22Rv1 (cell line): ENCODE measurements at regions not wholly inside any gene's neighbourhood (a gene's known extent, or its start where the extent isn't known, plus 50 kb on each side); places are given as distances from the start of the nearest gene placed in this dataset.

Experiments
- ZFX ChIP-seq: fragments of 450-650 bp; IDR thresholded peaks from 2 replicates; pipeline ENCODE4 v1.6.1; 2017; ENCODE audit warnings: antibody characterized with exemption, borderline replicate concordance
- TF ChIP-seq, protein P1 (sequence below): fragments of 450-650 bp; IDR thresholded peaks from 2 replicates; pipeline ENCODE4 v1.5.1; 2017; ENCODE audit warnings: mild to moderate bottlenecking

- TF ChIP-seq, protein P1, sequence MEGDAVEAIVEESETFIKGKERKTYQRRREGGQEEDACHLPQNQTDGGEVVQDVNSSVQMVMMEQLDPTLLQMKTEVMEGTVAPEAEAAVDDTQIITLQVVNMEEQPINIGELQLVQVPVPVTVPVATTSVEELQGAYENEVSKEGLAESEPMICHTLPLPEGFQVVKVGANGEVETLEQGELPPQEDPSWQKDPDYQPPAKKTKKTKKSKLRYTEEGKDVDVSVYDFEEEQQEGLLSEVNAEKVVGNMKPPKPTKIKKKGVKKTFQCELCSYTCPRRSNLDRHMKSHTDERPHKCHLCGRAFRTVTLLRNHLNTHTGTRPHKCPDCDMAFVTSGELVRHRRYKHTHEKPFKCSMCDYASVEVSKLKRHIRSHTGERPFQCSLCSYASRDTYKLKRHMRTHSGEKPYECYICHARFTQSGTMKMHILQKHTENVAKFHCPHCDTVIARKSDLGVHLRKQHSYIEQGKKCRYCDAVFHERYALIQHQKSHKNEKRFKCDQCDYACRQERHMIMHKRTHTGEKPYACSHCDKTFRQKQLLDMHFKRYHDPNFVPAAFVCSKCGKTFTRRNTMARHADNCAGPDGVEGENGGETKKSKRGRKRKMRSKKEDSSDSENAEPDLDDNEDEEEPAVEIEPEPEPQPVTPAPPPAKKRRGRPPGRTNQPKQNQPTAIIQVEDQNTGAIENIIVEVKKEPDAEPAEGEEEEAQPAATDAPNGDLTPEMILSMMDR: no peak
- TF ChIP-seq ZFX: no peak
Measured at GRCh38 chr13:99809926-99810325, 161.6 kb downstream of the ZIC5 start.
